ENCODE measurements at regions not wholly inside any gene's neighbourhood (a gene's known extent, or its start where the extent isn't known, plus 50 kb on each side); places are given as distances from the start of the nearest gene placed in this dataset.

GRCh38 chr12:126506426-126507182 lies 1441.4 kb downstream of the AACS start:
- DNase-seq (no peak), ATAC-seq (ENCODE audit: insufficient read depth, low FRiP score) (no peak)
- Histone ChIP-seq H3K9me3 (ENCODE audit: control insufficient read depth in 4 of 4, insufficient read depth in 3 of 4, low read length in 3 of 4) (peaks cover 0 to 6% (median 0%) of the 10 kb centered on the region in 4 donors), H3K9ac (ENCODE audit: insufficient read depth in 1 of 2, low read length in 2 of 2) (no peak overlapping the region), H3K27me3 (ENCODE audit: control insufficient read depth in 3 of 3, insufficient read depth in 3 of 3, low read length in 2 of 3) (no peaks in the 10 kb centered on the region), H3K4me3 (no peak overlapping the region), H3K27ac (ENCODE audit: low read depth in 1 of 2, low read length in 1 of 2) (no peak overlapping the region), H3K4me1 (ENCODE audit: control insufficient read depth in 5 of 5, insufficient read depth in 5 of 5, low read length in 5 of 5) (no peaks in the 10 kb centered on the region), H3K36me3 (ENCODE audit: control insufficient read depth in 4 of 4, insufficient read depth in 4 of 4, low read length in 4 of 4) (no peaks in the 10 kb centered on the region)
- WGBS, 2 donors, result 49 to 66% methylated on average over 7 of the region's 7 CpGs
- no peak for TF ChIP-seq CTCF (IDR thresholded peaks at IDR 0.05; ENCODE audit: control extremely low read depth, extremely low read depth)

GRCh38 chr12:126507231-126507630 lies 1442.0 kb downstream of the AACS start:
- no peaks in the 10 kb centered on the region for H3K27me3 ChIP-seq (ENCODE audit: control insufficient read depth in 3 of 3, insufficient read depth in 3 of 3, low read length in 2 of 3)
- no peak overlapping the region for H3K4me3 ChIP-seq
- 50% methylated on average over 2 of the region's 2 CpGs for WGBS, 2 donors
- H3K36me3 ChIP-seq (ENCODE audit: control insufficient read depth in 4 of 4, insufficient read depth in 4 of 4, low read length in 4 of 4), result no peaks in the 10 kb centered on the region
- ATAC-seq (ENCODE audit: insufficient read depth, low FRiP score) (no peak), DNase-seq (no peak)
- no peak overlapping the region for H3K9ac ChIP-seq (ENCODE audit: insufficient read depth in 1 of 2, low read length in 2 of 2)
- no peak for TF ChIP-seq CTCF (IDR thresholded peaks at IDR 0.05; ENCODE audit: control extremely low read depth, extremely low read depth)
- no peak overlapping the region for H3K27ac ChIP-seq (ENCODE audit: low read depth in 1 of 2, low read length in 1 of 2)
- H3K9me3 ChIP-seq (ENCODE audit: control insufficient read depth in 4 of 4, insufficient read depth in 3 of 4, low read length in 3 of 4), result peaks cover 0 to 6% (median 0%) of the 10 kb centered on the region in 4 donors
- H3K4me1 ChIP-seq (ENCODE audit: control insufficient read depth in 5 of 5, insufficient read depth in 5 of 5, low read length in 5 of 5), result no peaks in the 10 kb centered on the region

- H3K27ac ChIP-seq (ENCODE audit: low read depth in 1 of 2, low read length in 1 of 2), result no peak overlapping the region
- H3K27me3 ChIP-seq (ENCODE audit: control insufficient read depth in 3 of 3, insufficient read depth in 3 of 3, low read length in 2 of 3), result no peaks in the 10 kb centered on the region
- H3K4me1 ChIP-seq (ENCODE audit: control insufficient read depth in 5 of 5, insufficient read depth in 5 of 5, low read length in 5 of 5), result no peaks in the 10 kb centered on the region
- no peak overlapping the region for H3K4me3 ChIP-seq
- 53 to 55% methylated on average over 4 of the region's 4 CpGs for WGBS, 2 donors
- ATAC-seq (ENCODE audit: insufficient read depth, low FRiP score) (no peak), DNase-seq (no peak)
- no peak for TF ChIP-seq CTCF (IDR thresholded peaks at IDR 0.05; ENCODE audit: control extremely low read depth, extremely low read depth)
- peaks cover 0 to 6% (median 1%) of the 10 kb centered on the region in 4 donors for H3K9me3 ChIP-seq (ENCODE audit: control insufficient read depth in 4 of 4, insufficient read depth in 3 of 4, low read length in 3 of 4)
- H3K9ac ChIP-seq (ENCODE audit: insufficient read depth in 1 of 2, low read length in 2 of 2), result no peak overlapping the region
- H3K36me3 ChIP-seq (ENCODE audit: control insufficient read depth in 4 of 4, insufficient read depth in 4 of 4, low read length in 4 of 4), result no peaks in the 10 kb centered on the region
These were observed 1444.3 kb downstream of the AACS start for GRCh38 chr12:126509572-126509971.

- DNase-seq, result no peak
- ATAC-seq (ENCODE audit: insufficient read depth, low FRiP score), result no peak
- no peaks in the 10 kb centered on the region for H3K27me3 ChIP-seq (ENCODE audit: control insufficient read depth in 3 of 3, insufficient read depth in 3 of 3, low read length in 2 of 3)
- no peak overlapping the region for H3K4me3 ChIP-seq
- TF ChIP-seq CTCF (IDR thresholded peaks at IDR 0.05; ENCODE audit: control extremely low read depth, extremely low read depth), result no peak
- no peak overlapping the region for H3K27ac ChIP-seq (ENCODE audit: low read depth in 1 of 2, low read length in 1 of 2)
- H3K4me1 ChIP-seq (ENCODE audit: control insufficient read depth in 5 of 5, insufficient read depth in 5 of 5, low read length in 5 of 5), result no peaks in the 10 kb centered on the region
- WGBS, 2 donors, result 78 to 90% methylated on average over 5 of the region's 5 CpGs
- no peaks in the 10 kb centered on the region for H3K36me3 ChIP-seq (ENCODE audit: control insufficient read depth in 4 of 4, insufficient read depth in 4 of 4, low read length in 4 of 4)
- peaks cover 0 to 6% (median 1%) of the 10 kb centered on the region in 4 donors for H3K9me3 ChIP-seq (ENCODE audit: control insufficient read depth in 4 of 4, insufficient read depth in 3 of 4, low read length in 3 of 4)
- H3K9ac ChIP-seq (ENCODE audit: insufficient read depth in 1 of 2, low read length in 2 of 2), result no peak overlapping the region
These were observed 1445.4 kb downstream of the AACS start for GRCh38 chr12:126510630-126511029.
